Left ventricle myocardium inferior (tissue), 1 donor: ENCODE measurements at regions not wholly inside any gene's neighbourhood (a gene's known extent, or its start where the extent isn't known, plus 50 kb on each side); places are given as distances from the start of the nearest gene placed in this dataset.

Experiments used
- DNase-seq: peaks from one replicate; pipeline ENCODE4 v3.0.0-alpha.2; 2020
- H3K27ac ChIP-seq: fragments of 200-600 bp; replicated peaks from 2 replicates; pipeline ENCODE4 v1.8.0; 2021
- H3K27me3 ChIP-seq: fragments of 200-600 bp; 2 replicates; pipeline ENCODE4 v1.8.0; 2021; ENCODE audit warnings: low read depth
- H3K36me3 ChIP-seq: fragments of 200-600 bp; 2 replicates; pipeline ENCODE4 v1.8.0; 2021
- H3K4me1 ChIP-seq: fragments of 200-600 bp; 2 replicates; pipeline ENCODE4 v1.8.0; 2021
- H3K4me3 ChIP-seq: fragments of 200-600 bp; 2 replicates; pipeline ENCODE4 v1.8.0; 2021; ENCODE audit warnings: mild to moderate bottlenecking, moderate library complexity
- H3K9me3 ChIP-seq: fragments of 200-600 bp; replicated peaks from 2 replicates; pipeline ENCODE4 v1.8.0; 2021
- CTCF ChIP-seq: fragments of 200-600 bp; IDR thresholded peaks from 2 replicates; pipeline ENCODE4 v1.8.0; 2021; ENCODE audit warnings: antibody characterized with exemption, mild to moderate bottlenecking, borderline replicate concordance
- intact Hi-C: fragments of 100-400 bp; cut with micrococcal nuclease; formaldehyde crosslinking; loops from one replicate; pipeline ENCODE4 v1.11.0; 2022
- donor health status: DM: no; HTN: yes; CAD: no; lungs with severe emphysema.

GRCh38 chr13:26503826-26504594, 53.5 kb upstream of the WASF3 start:
- intact Hi-C loops = no loop called here

More at GRCh38 chr13:26503826-26504594, 53.5 kb upstream of the WASF3 start:
- H3K4me3 ChIP-seq = no peak overlapping the region
- H3K27ac ChIP-seq = no peak overlapping the region
- no peak for TF ChIP-seq CTCF
- no peaks in the 10 kb centered on the region for H3K4me1 ChIP-seq
- no peaks in the 10 kb centered on the region for H3K36me3 ChIP-seq
- H3K27me3 ChIP-seq = peaks cover 57% of the 10 kb centered on the region
- DNase-seq = no peak
- H3K9me3 ChIP-seq = peaks cover 6% of the 10 kb centered on the region
